ENCODE measurements at regions not wholly inside any gene's neighbourhood (a gene's known extent, or its start where the extent isn't known, plus 50 kb on each side); places are given as distances from the start of the nearest gene placed in this dataset.
A peak's percentile ranks its signal among the peaks of the same experiment; 100 is the strongest.

DNA sequence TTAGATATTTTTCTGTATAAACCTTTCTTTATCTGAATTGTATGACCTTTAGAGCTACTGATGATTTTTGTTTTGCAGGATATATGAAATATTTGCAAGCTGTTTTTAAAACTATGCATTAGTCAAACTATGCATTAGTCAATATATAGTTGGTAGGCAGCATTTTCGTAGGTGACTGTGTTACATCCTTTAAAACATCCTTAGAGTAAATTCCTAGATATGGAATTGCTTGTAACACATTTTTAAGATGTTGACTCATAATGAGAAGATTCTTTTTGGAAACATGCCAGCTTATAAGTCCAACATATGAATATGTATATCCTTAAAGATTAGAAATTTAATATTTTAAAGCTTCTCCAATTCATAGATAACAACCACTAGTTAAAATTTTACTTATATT is 1768.5 kb downstream of the PCDH7 start:
- no peak for DNase-seq

DNA sequence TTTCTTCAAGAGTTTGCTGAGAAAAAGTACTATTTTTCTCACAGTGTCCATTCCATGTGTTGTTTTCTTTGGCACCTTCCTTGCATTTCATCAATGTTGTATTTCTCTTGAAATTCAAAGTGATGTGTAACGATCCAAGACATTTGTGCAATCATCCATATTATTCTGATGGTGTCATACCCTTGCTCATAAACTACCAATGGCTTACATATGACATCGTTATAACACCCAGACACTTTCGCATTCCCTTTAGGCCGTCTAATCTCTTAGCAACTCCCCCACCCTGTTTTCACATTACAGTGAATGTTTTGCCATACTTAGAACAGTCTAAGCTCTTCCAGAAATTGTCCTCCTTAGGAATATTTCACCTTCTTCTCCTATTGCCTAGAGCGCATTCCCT is 1779.0 kb downstream of the PCDH7 start:
- no peak for DNase-seq

DNA sequence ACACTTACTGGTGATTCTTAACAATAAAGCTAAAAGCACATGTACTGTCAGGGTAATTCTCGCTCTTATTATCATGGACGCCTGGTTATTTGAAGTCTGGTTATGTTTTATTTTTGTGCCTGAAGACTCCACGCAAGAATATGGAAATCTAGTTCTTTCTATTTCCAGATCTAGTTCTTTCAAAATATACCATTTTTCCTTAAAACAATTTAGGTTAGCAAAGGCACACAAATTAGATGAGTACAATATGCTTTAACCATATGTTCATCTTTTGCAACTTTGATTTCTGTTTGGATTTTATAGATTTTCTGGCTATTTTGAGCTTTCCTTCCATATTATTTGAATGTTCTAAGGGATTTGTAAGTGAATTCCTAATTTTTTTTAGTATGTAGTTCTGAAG is 1783.1 kb downstream of the PCDH7 start:
- DNase-seq, result no peak

DNA sequence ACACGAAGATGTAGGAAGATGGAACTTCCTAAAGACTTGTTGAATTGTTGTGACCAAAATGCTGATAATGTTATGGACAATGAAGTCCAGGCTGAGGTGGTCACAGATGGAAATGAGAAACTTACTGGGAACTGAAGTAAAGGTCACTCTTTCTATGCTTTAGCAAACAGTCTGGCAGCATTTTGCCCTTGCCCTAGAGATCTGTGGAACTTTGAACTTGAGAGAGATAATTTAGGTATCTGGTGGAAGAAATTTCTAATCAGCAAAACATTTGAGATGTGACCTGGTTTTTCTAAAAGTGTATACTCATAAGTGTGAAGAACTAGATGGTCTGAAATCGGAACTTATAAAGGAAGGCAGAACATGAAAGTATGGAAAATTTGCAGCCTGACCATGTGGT is 1785.9 kb downstream of the PCDH7 start:
- no peak for DNase-seq

DNA sequence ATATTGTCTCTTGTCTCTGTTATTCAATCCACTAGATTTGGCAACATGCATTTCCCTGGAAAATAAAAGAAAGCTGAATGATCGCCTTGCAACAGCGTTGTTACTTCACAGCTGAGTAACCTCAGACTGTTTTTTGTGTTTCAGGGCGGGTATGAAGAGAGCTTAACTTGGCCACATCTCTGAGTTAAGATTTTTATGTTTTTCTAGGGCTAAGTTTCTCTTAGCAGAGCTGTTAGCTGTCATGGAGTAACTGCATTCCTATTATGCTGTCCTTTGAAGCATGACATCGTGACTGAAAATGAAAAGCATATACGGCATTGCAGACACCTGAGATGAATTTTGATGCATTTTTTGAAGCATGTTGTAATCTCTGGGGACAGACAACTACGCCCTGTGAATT is 1798.9 kb downstream of the PCDH7 start:
- peak; percentile 65 for DNase-seq

DNA sequence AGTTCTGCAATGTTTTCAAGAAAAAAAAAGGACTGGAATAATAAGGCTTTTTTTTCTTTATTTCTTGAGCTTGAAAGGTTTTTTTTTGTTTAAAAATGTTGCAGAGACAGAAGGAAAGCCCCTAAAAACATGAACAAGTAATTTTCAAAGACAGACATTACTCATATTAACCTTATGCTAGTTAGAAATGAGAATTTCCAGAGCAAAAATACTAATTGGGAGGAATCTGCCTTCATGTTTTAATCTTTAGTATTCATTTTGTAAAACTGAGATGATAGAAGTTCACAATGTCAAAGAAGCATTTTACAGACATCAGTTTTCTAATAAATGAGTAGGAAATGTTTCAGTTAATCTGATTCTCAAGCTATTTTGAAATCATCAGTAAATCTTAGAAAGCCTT is 1805.3 kb downstream of the PCDH7 start:
- no peak for DNase-seq

DNA sequence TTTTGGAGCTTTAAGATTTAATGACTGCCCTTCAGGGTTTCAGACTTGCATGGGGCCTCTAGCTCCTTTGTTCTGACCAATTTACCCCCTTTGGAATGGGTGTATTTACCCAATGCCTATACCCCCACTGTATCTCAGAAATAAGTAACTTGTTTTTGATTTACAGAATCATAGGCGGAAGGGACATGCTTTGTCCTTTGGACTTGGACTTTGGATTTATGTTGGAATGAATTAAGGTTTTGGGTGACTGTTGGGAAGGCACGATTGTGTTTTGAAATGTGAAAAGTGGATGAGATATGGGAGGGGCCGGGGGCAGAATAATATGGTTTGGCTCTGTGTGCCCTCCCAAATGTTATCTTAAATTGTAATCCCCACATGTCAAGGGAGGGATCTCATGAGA is 1824.7 kb downstream of the PCDH7 start:
- DNase-seq, result no peak

DNA sequence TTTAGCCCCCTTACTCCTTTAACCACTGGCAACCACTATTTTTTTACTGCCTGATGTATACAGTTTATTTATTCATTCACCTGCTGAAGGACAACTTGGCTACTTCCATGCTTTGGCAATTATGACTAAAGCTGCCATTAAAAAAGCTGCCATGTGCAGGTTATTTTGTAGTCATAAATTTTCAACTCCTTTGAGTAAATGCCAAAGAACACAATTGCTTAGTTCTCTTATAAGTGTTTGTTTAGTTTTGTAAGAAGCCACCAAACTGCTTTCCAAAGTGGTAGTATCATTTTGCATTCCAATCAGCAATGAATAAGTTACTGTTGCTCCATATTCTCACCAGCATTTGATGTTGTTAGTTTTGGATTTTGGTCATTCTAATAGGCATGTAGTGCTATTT is 1831.8 kb downstream of the PCDH7 start:
- DNase-seq, result no peak

DNA sequence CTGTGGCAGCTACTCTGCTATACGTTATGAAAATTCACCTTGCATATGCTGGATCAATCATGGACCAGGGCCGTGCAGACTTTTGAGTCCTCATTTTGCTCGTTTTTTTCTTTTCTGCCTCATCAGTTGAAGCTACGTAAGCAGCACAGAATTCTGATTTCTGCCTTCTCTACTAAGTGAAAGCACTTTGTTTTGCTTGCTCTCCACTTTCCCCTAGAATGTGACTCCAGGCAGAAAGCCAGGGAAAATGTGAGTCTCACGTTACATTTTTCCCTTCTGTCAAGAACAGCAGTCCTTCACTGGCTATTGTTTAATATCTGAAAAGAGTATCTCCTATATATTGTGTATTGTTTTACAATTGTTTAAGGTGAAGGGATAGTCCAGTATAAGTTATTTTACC is 1840.1 kb downstream of the PCDH7 start:
- DNase-seq, result peak; percentile 54

DNA sequence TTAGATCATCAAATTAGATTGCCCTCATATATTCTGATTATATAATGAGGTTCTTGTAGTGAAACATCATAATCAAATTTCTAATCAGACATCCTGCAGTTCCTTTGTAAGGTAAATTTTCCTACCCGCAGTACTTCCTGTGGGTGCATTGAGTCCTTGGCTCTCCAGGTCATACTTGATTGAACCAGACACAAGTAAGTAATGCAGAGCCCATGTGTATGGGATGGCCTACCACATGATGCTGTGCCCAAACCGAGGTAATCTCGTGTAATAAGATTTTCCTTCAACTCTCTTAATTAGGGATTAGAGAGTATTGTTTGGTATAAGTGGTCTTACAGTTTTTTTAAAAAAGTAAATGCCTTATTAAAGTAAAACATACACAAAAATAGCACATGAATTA is 1841.8 kb downstream of the PCDH7 start:
- DNase-seq, result no peak

DNA sequence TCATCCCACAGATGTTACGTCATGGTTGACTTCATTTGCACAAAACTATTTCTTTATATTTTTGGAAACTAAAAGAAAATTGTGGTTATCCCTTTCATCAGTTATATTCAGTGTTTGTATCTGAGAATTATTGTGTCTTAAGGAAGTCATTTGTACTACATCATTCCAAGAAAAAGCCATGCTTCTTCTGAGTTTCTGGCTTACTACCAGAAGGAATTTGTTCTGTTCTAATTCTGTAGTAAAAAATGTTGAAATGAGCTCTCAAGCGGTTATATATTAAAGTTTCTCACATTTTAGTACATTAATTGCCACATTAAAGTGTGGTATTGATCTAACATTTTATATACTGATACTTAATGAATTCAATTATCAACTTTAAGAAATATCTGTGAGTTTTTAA is 1844.5 kb downstream of the PCDH7 start:
- no peak for DNase-seq

DNA sequence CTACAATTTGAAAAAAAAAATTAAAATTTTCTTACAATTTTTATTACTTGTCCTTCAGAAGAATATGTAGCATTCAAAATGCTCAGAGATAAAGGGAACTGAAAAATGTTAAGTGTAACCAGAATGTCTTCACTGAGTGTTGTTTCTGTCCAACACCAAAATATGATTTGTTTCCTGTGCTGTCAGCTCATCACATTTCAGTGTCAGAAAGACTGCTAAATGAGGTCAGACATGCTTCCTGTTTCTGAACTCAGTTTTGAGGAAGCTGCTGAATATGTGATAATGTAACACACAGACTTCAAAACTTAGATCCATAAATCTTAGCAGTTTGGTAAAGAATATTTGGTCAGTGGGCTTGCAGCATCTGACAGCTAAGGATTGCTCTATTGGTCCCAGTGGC is 1849.7 kb downstream of the PCDH7 start:
- DNase-seq, result no peak

DNA sequence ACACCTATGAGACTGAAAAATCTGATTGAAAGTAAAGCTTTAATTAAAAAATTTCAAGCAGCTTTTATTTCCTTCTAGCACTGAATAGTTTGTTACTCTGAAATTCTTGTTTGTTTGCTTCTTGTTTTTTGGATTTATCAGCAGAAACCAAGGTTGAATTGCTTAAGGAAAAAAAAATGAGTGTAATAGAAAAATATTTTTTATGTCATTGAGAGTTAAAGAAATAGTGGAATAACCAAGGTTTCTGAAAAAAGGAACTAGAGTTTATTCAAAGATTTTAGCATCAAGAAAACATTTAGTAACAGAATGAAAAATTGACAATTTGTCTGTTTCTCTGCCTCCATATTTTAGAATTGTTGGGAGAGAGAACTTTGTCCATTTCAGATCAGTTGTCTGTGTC is 1852.2 kb downstream of the PCDH7 start:
- DNase-seq, result no peak

DNA sequence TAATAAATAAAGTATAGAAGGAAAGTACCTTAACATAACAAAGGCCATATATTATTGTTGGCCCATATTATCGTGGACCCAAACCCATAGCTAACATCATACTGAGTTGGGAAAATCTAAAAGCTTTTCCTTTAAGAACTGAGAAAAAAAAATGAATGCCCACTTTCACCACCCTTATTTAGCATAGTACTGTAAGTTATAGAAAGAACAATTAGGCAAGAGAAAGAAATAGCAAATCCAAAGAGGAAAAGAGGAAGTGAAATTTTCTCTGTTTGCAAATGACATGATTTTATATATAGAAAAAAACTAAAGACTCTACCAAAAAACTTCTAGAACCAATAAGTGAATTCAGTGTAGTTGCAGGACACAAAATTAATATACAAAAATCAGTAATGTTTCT is 1854.6 kb downstream of the PCDH7 start:
- DNase-seq, result no peak

DNA sequence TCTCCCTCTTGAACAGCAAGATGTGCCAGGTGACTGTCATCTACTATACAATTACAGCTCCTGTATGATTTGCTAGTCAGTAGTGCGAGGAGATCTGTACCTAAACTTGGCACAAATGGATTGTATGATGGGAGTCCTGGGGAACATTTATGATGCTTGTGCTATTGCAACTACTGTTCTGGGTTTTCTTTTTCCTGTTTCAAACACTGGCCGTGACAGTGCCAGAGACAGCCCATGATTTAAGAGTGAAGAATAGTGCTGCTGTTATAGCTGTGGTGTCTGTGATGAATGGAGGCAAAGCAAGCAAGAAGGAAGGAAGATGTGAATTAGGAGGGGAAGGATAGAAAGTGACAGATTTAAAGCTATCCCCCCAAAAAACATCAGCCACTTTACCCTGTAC is 1868.9 kb downstream of the PCDH7 start:
- no peak for DNase-seq

DNA sequence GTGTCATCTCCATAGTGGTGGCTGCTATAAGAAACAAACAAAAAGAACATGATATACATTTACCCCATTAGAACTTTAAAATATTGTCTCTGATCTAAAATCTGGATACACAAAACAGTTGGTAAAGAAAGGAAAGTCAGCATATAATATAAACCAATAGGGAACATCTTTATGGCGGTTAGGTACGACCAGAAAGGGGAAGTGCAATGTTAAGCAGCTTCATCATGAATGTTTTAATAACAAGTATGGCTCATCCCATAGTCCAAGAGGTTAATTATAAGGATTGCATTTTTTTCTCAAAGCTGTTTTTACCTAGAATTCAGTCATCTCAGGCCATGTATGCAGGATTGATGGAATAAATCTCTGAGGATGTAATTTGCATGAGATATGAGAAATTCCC is 1869.7 kb downstream of the PCDH7 start:
- no peak for DNase-seq

DNA sequence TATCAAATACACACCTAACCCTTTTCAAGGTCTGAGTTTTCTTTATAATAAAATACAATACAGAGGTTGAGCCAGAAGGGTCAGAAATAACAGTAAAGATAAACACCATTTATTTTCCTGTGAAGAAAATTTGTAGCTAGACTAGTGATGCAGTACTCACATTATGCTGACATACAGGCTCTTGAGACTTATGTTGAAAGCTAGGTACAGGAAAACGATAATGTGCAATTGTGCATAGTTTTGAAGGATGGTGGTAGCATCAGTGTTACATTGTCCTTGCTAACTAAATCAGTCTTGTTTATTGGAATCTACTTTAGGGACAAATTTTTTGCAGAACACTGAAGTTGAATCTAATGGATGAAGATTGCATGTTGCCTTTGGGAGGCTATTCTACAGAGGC is 1877.2 kb downstream of the PCDH7 start:
- no peak for DNase-seq

DNA sequence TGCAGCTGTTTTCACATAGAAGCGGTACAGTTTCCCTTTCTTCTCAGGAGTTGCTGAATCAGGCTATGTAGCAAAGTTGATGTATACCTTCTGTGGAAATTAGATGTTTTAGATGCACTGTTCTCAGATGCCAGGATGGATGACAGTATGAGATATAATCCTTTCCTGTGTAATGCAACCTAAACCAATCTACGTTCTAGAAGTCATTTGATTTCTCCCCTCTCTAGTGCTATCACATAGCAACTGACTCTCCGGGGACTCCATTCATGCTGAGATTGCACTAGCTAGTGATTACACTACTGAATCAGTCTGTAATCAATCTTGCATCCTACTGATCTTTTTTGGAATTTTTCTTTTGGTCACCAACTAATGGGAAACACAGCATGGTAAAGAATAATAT is 1881.7 kb downstream of the PCDH7 start:
- DNase-seq, result no peak

DNA sequence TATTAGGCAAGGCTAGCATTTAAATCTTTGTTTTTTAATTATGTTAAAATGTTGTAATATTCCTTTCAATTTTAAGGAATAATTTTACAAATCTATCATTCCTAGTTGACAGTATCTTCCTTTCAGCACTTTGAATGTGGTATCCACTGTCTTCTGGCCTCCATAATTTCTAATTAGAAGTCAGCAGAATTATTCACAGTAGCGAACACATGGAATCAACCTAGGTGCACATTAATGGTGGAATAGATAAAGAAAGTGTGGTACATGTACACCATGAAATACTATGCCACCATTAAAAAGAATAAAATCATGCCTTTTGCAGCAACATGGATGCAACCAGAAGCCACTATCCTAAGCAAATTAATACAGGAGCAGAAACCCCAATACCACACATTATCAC is 1887.8 kb downstream of the PCDH7 start:
- no peak for DNase-seq

DNA sequence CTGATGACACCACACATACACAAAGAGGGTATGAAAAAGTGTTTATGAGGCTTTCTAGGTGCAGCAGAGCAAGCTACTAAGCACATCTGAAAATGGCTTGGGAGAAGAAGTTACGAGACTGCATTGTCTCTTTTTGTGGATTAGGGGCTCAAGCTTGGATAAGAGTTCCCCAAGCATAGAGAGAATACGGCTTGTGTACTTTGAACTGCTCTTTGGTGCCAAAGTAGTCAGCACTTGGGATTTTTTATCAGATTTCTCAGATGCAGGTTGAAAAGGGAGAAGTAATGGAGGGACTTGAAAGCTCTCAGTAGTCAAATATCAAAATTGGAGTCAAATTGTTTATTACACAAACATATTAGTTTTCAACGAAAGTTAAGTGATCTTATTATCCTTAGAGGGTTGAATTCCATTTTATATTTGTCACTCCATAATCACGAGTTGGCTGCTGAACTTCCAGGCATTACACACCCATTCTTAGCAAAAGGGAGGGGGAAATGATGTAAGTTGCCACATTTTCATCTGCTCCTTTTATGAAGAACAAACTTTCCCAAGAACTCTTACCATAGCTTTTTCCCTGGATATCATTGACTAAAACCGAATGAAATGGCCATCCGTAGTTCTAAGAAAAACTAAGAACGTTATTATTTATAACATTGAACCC is 1904.9 kb downstream of the PCDH7 start:
- no peak for DNase-seq

DNA sequence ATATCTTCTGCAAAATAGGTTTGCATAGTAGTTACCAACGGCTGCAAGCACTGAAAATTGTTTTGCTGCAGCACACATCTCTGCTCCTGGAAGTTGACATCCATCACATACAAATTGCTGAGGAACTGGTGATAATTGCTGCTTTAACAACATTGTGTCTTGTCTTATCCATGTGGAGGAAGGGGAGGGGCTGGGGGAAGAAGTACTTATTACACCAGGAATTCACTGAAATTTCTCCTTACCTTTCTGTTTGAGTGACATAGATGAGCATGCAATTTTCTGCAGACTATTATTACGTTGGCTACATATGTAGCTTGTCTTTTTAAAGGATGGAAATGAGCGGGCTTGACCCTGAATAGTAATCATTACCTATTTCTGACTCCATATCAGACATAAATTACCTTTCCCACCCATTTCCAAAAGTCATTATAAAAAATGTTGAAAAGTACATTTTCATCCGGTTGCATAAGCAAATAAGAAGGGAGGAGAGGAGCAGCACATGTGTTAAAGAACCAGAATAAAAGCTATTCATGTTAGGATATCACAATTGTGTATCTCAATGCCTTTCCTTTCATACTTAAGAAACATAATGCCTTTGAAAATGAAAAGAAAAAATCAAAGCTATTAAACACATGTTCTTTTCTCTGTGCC is 1905.6 kb downstream of the PCDH7 start:
- no peak for DNase-seq

DNA sequence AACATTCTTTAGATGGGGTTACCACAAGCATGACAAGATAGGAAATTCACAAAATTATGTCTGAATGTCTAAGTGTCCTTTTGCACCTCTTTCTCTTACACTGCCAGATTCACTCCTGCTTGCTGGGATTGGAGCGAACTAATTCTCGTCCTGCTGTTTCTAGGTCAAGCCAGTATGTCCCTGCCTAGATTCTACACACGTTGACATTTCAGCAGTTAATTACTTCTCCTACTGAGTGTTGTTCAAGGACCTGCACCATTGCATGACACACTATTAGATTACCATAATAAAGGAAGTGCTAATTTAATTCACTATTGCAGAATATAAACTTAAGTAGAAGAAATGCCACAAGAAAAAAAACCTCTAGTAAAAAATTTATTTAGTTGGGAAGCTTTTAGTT is 1911.7 kb downstream of the PCDH7 start:
- no peak for DNase-seq

DNA sequence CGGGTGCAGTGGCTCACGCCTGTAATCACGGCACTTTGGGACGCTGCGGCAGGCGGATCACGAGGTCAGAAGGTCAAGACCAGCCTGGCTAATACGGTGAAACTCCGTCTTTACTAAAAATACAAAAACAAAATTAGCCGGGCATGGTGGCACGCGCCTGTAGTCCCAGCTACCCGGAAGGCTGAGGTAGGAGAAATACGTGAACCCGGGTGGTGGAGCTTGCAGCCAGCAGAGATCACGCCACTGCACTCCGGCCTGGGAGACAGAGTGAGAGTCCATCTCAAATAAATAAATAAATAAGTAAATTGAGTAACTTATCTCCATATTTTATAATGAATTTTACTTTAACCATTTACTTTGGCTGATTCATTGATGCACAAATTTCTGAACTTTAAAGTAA is 1913.3 kb downstream of the PCDH7 start:
- no peak for DNase-seq

DNA sequence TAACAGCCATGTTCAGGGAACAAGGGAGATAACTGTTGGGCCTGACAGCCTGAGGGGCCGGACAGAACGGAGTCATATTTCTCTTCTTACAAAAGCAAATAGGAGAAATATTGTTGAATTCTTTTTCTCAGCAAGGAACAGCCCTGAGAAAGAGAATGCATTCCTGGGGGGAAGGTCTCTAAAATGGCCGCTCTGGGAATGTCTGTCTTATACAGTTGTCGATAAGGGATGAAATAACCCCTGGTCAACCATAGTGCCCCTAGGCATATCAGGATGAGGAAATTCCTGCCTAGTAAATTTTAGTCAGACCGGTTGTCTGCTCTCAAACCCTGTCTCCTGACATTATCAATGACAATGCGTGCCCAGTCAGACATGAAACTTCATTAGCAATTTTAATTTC is 1925.5 kb downstream of the PCDH7 start:
- DNase-seq, result no peak

DNA sequence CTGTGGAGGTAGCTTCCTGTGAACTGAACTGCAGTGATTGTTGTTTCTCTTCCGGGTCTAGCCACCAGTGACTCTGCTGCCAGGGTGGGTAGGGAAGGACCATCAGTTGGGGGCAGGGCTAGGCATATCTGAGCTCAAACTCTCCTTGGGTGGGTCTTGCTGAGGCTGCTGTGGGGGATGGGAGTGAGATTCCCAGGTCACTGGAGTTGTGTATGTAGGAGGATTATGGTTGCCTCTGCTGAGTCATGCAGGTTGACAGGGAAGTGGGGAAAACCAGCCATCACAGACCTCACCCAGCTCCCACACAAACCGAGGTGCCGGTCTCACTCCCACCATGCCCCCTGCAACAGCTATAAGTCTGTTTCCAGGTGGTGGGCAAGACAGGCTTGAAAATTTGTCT is 1937.8 kb downstream of the PCDH7 start:
- DNase-seq, result no peak

All from eye (tissue), 1 donor.